ENCODE measurements at regions not wholly inside any gene's neighbourhood (a gene's known extent, or its start where the extent isn't known, plus 50 kb on each side); places are given as distances from the start of the nearest gene placed in this dataset.

GRCh38 chr17:74010903-74011302 lies 192.6 kb upstream of the RPL38 start:
- TF ChIP-seq CTCF (IDR thresholded peaks at IDR 0.05) = no peak
- no peak for TF ChIP-seq POLR2A (IDR thresholded peaks at IDR 0.05)

Data from tibial nerve (tissue), 3 donors.